ENCODE measurements at regions not wholly inside any gene's neighbourhood (a gene's known extent, or its start where the extent isn't known, plus 50 kb on each side); places are given as distances from the start of the nearest gene placed in this dataset.

DNA sequence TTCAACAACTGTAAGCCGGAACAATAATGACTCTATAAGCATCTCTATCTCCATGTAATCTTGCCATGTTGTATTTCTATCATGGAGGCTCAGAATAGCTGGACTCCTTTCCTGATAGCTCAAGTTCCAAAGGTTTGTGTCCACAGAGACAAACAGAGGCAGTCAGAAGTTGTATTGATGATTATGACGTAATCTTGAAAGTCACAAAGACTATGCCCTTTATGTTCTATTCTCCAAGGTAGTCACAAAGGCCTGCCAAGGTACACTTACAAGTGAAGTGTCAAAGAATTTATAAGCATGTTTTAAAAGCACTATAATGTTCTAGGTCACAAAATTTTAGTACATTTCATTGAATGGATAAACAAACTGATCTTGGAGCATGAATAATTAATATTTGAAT, 542.2 kb downstream of the CDH11 start:
- TF ChIP-seq, protein P1, sequence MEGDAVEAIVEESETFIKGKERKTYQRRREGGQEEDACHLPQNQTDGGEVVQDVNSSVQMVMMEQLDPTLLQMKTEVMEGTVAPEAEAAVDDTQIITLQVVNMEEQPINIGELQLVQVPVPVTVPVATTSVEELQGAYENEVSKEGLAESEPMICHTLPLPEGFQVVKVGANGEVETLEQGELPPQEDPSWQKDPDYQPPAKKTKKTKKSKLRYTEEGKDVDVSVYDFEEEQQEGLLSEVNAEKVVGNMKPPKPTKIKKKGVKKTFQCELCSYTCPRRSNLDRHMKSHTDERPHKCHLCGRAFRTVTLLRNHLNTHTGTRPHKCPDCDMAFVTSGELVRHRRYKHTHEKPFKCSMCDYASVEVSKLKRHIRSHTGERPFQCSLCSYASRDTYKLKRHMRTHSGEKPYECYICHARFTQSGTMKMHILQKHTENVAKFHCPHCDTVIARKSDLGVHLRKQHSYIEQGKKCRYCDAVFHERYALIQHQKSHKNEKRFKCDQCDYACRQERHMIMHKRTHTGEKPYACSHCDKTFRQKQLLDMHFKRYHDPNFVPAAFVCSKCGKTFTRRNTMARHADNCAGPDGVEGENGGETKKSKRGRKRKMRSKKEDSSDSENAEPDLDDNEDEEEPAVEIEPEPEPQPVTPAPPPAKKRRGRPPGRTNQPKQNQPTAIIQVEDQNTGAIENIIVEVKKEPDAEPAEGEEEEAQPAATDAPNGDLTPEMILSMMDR (conservative IDR thresholded peaks at IDR 0.05): no peak
- TF ChIP-seq ZFX (IDR thresholded peaks at IDR 0.05): no peak

Data from C4-2B (cell line).